Epidermal melanocyte (primary cell): ENCODE measurements at regions not wholly inside any gene's neighbourhood (a gene's known extent, or its start where the extent isn't known, plus 50 kb on each side); places are given as distances from the start of the nearest gene placed in this dataset.
"Not testable (repeated sequence)": the region's sequence is repeated elsewhere in the genome, so short reads cannot be mapped to it uniquely, and the experiment has no call there.

Source experiments
- DNase-seq: peaks from one replicate; pipeline ENCODE4 v3.0.0; 2011; ENCODE audit warnings: low spot score; ENCODE audit not compliant: insufficient read length

- not testable (repeated sequence) for DNase-seq
These were observed 1600.5 kb downstream of the RPIA start for GRCh38 chr2:90291934-90292333.

- DNase-seq = not testable (repeated sequence)
These were observed 1601.0 kb downstream of the RPIA start for GRCh38 chr2:90292451-90292850.

DNA sequence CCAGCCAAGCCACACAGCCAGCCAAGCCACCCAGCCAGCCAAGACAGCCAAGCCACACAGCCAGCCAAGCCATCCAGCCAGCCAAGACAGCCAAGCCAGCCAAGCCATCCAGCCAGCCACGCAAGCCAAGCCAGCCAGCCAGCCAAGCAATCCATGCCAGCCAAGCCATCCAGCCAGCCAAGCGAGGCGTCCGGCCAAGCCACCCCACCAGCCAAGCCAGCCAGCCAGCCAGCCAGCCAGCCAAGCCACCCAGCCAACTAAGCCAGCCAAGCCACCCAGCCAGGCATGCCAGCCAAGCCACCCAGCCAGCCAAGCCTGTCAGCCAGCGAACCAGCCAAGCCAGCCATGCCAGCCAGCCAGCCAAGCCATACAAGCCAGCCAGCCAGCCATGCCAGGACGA lies 1601.8 kb downstream of the RPIA start:
- DNase-seq = not testable (repeated sequence)

GRCh38 chr2:90293806-90294205 lies 1602.3 kb downstream of the RPIA start:
- DNase-seq = not testable (repeated sequence)

GRCh38 chr2:90295036-90295750 lies 1603.7 kb downstream of the RPIA start:
- not testable (repeated sequence) for DNase-seq

- not testable (repeated sequence) for DNase-seq
These were observed 1605.0 kb downstream of the RPIA start for GRCh38 chr2:90296484-90296777.

- not testable (repeated sequence) for DNase-seq
These were observed 1606.2 kb downstream of the RPIA start for GRCh38 chr2:90297701-90298100.

DNA sequence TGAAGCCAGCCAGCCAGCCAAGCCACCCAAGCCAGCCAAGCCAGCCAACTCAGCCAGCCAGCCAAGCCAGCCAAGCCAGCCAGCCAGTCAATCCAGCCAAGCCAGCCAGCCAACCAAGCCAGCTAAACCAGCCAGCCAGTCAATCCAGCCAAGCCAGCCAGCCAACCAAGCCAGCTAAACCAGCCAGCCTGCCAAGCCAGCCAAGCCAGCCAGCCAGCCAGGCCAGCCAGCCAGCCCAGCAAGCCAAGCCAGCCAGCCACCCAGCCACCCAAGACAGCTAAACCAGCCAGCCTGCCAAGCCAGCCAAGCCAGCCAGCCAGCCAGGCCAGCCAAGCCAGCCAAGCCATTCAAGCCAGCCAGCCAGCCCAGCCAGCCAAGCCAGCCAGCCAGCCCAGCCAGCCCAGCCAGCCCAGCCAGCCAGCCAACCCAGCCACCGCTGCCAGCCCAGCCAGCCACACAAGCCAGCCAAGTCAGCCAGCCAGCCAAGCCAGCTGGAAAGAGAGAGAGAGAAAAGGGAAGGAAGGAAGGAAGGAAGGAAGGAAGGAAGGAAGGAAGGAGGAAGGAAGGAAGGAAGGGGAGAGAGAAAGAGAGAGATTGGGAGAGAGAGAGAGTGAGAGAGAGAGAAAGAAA lies 1606.8 kb downstream of the RPIA start:
- not testable (repeated sequence) for DNase-seq

DNA sequence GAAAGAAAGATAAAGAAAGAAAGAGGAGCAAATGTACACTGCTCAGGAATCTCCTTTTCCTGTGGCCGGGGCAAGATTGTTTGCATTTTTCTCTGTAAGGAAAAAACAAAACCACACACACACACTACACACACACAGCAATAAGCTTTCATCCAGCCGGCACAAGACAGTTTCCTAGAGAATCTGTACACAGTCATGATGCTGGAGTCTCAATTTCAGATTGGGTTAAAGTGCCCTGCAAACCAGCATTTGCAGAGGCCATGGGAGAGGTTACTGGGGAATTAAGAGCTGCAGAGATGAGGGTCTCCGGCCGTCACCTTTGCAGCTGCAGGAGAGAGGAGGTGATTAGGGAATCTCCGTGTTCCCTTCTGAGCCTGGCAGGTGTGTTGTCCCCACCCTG lies 1607.5 kb downstream of the RPIA start:
- DNase-seq = not testable (repeated sequence)

DNA sequence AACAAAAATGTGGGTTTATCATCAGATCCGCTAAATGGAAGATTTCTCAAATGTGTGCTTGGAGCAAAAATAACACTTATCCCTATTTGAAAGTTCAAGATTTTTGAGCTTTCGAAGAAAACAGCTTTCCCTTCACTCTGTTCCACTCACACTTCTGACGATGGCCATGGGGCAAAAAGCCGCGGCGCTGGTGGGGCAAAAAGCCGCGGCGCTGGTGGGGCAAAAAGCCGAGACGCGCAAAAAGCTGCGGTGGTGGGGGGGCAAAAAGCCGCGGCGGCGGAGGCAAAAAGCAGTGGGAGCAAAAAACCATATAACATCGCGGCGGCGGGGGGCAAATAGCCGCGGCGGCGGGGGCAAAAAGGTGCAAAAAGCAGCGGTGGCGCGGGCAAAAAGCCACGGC lies 1631.5 kb downstream of the RPIA start:
- DNase-seq = not testable (repeated sequence)

- DNase-seq = not testable (repeated sequence)
These were observed 1632.4 kb downstream of the RPIA start for GRCh38 chr2:90323612-90324558.

- not testable (repeated sequence) for DNase-seq
These were observed 1633.2 kb downstream of the RPIA start for GRCh38 chr2:90324672-90325071.

- not testable (repeated sequence) for DNase-seq
These were observed 1634.4 kb downstream of the RPIA start for GRCh38 chr2:90325796-90326353.

GRCh38 chr2:90355546-90355945 lies 1664.1 kb downstream of the RPIA start:
- not testable (repeated sequence) for DNase-seq

DNA sequence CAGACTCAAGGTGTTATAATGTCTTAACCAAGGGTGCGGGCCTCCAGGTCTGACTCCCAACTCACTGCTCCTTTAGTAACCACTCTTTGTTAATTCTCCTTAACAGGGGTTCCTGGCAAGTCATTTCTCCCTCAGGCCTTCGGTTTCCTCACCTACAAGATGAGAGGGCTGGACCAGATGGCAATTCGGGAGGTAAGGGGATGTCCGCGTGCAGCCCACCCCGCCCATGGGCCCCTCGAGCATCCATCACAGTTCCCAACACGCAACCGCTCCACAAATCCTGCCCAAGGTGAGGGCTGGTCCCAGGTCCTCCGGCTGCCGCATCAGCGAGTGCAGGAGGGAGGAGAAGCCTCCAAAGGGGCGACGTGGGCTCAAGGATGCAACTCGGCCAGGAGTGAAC lies 1667.9 kb downstream of the RPIA start:
- DNase-seq = not testable (repeated sequence)

GRCh38 chr2:90359887-90360730 lies 1668.6 kb downstream of the RPIA start:
- DNase-seq = not testable (repeated sequence)

DNA sequence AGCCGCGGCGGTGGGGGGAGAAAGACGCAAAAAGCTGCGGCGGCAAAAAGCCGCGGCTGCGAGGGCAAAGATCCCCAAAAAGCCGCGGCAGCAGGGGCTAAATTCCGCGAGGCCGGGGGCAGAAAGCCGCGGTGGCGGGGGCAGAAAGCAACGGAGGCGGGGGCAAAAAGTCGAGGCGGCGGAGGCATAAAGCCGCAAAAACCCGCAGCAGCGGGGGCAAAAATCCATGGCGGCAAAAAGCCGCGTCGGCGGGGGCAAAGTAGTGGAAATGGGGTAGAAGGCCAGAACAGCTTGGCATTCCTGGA lies 1669.2 kb downstream of the RPIA start:
- not testable (repeated sequence) for DNase-seq
